Ovary (tissue), 3 donors: ENCODE measurements at regions not wholly inside any gene's neighbourhood (a gene's known extent, or its start where the extent isn't known, plus 50 kb on each side); places are given as distances from the start of the nearest gene placed in this dataset.

ENCODE experiments used
- EP300 ChIP-seq: sonication (generic); formaldehyde crosslinking; IDR thresholded peaks from one replicate; pipeline ENCODE4 v1.6.1; 2017; ENCODE audit warnings: antibody characterized with exemption
- POLR2A ChIP-seq: fragments of 450-650 bp; IDR thresholded peaks from one replicate; pipeline ENCODE4 v1.6.1; 2017; ENCODE audit warnings: antibody characterized with exemption, mild to moderate bottlenecking, moderate library complexity
- TF ChIP-seq, protein P1 (sequence below), 3 donors: fragments of 450-650 bp in 2 of 3; fragments of 200-600 bp in 1 of 3; IDR thresholded peaks; one replicate each; pipeline versions ENCODE4 v1.5.1 to v1.8.0; 2016 to 2022; ENCODE audit warnings: antibody characterized with exemption in 3 of 3, mild to moderate bottlenecking in 1 of 3
- donor health status: DM: no; HTN: no; CAD: no.

DNA sequence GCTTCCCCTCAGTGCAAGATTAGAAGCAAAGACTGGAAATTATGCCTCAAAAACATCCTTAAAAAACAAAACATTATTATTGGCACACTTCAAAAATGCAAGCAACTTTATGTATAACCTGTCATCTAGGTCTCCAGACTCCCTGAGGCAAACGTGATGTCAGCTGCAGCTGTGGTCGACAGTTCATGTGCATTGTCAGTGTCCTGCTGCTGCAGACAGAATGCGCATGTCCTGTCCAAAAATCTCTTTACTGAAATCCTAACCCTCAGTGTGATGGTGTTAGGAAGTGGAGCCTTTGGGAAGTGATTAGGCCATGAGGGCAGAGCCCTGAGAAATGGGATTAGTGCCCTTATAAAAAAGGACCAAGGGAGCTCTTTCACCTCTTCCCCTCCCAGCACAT lies 126.9 kb downstream of the CYRIA start:
- TF ChIP-seq, protein P1, sequence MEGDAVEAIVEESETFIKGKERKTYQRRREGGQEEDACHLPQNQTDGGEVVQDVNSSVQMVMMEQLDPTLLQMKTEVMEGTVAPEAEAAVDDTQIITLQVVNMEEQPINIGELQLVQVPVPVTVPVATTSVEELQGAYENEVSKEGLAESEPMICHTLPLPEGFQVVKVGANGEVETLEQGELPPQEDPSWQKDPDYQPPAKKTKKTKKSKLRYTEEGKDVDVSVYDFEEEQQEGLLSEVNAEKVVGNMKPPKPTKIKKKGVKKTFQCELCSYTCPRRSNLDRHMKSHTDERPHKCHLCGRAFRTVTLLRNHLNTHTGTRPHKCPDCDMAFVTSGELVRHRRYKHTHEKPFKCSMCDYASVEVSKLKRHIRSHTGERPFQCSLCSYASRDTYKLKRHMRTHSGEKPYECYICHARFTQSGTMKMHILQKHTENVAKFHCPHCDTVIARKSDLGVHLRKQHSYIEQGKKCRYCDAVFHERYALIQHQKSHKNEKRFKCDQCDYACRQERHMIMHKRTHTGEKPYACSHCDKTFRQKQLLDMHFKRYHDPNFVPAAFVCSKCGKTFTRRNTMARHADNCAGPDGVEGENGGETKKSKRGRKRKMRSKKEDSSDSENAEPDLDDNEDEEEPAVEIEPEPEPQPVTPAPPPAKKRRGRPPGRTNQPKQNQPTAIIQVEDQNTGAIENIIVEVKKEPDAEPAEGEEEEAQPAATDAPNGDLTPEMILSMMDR (IDR thresholded peaks at IDR 0.05) = no peak
- TF ChIP-seq POLR2A (no peak), EP300 (no peak)
